Right atrium auricular region (tissue), 2 donors: ENCODE measurements at regions not wholly inside any gene's neighbourhood (a gene's known extent, or its start where the extent isn't known, plus 50 kb on each side); places are given as distances from the start of the nearest gene placed in this dataset.

ENCODE experiments used
- DNase-seq: peaks from one replicate; pipeline ENCODE4 v3.0.0-alpha.2; 2019; ENCODE audit warnings: low spot score
- H3K27ac ChIP-seq, 2 donors: fragments of 200-600 bp; sonication (generic); 1 replicate in 1 of 2; 2 replicates in 1 of 2; pipeline ENCODE4 v1.5.1; 2016 to 2019
- H3K27me3 ChIP-seq, 2 donors: fragments of 200-600 bp; sonication (generic); one replicate each; pipeline versions ENCODE4 v1.5.1 to v1.6.0; 2017 to 2019
- H3K36me3 ChIP-seq: fragments of 200-600 bp; sonication (generic); one replicate; pipeline ENCODE4 v1.5.1; 2016
- H3K4me1 ChIP-seq, 2 donors: fragments of 200-600 bp; sonication (generic); one replicate each; pipeline versions ENCODE4 v1.5.1 to v1.6.0; 2017 to 2019
- H3K4me3 ChIP-seq, 2 donors: fragments of 200-600 bp; sonication (generic); 1 replicate in 1 of 2; 2 replicates in 1 of 2; pipeline ENCODE4 v1.5.1; 2017 to 2019; ENCODE audit warnings: mild to moderate bottlenecking in 1 of 2, moderate library complexity in 1 of 2
- H3K9me3 ChIP-seq, 2 donors: fragments of 200-600 bp; sonication (generic); one replicate each; pipeline ENCODE4 v1.5.1; 2019
- TF ChIP-seq, protein P1 (sequence below), 2 donors: fragments of 200-600 bp; sonication (generic); IDR thresholded peaks; one replicate each; pipeline ENCODE4 v1.5.1; 2019; ENCODE audit warnings: antibody characterized with exemption in 2 of 2

DNA sequence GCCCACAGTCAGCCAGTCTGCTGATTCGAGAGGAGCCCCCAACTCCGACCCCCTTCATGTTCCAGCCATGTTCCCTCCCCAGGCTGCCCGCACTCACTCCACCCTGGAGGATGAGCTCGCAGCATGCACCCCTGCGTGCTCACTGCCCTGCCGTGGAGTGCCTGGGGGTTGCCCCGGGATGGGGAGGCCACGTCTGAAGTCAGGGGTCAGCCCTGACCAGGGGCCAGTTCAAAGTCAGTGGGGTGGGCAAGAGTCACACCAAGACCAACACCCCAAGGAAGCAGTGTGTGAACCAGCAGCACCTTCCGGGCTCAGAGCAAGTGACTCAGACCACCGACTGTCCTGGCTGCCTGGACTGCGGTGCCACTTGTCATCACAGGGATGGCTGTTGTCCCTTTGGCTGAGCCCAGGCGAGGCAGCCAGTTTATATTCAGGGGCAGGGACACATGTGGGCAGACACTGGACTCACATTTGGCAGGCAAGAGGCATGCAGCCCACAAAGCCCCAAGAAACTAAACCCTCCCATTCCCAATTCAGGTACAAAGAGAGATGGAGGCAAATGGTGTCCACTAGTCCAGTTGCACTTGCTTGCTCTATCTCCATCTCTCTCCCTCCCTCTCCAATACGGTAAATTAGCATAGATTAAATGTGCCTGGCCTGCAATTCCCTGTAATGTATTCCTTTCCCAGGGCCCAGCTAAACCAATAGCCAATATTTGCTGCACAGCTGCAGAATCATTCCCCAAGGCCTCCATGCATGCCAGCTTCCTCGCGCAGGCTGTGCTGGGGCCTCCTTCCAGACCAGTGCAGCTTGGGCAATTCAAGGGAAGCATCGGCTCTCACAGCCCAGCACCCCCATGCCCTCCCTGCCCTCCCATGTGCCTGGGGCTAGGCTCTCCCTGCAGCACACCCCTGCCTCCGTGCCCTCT, 135.7 kb upstream of the IQSEC1 start:
- Histone ChIP-seq H3K4me1 (peaks cover 0 to 5% of the 10 kb centered on the region in 2 donors), H3K27ac (no peak overlapping the region), H3K9me3 (no peaks in the 10 kb centered on the region), H3K36me3 (no peaks in the 10 kb centered on the region), H3K27me3 (no peaks in the 10 kb centered on the region), H3K4me3 (no peak overlapping the region)
- DNase-seq = no peak
- TF ChIP-seq, protein P1, sequence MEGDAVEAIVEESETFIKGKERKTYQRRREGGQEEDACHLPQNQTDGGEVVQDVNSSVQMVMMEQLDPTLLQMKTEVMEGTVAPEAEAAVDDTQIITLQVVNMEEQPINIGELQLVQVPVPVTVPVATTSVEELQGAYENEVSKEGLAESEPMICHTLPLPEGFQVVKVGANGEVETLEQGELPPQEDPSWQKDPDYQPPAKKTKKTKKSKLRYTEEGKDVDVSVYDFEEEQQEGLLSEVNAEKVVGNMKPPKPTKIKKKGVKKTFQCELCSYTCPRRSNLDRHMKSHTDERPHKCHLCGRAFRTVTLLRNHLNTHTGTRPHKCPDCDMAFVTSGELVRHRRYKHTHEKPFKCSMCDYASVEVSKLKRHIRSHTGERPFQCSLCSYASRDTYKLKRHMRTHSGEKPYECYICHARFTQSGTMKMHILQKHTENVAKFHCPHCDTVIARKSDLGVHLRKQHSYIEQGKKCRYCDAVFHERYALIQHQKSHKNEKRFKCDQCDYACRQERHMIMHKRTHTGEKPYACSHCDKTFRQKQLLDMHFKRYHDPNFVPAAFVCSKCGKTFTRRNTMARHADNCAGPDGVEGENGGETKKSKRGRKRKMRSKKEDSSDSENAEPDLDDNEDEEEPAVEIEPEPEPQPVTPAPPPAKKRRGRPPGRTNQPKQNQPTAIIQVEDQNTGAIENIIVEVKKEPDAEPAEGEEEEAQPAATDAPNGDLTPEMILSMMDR (IDR thresholded peaks at IDR 0.05) = no peak

- Histone ChIP-seq H3K27me3 (no peaks in the 10 kb centered on the region), H3K4me1 (peaks cover 0 to 5% of the 10 kb centered on the region in 2 donors), H3K4me3 (no peak overlapping the region), H3K9me3 (no peaks in the 10 kb centered on the region), H3K27ac (no peak overlapping the region), H3K36me3 (no peaks in the 10 kb centered on the region)
- DNase-seq = no peak
- TF ChIP-seq, protein P1 (IDR thresholded peaks at IDR 0.05) = no peak
These were observed 134.9 kb upstream of the IQSEC1 start for GRCh38 chr3:13207975-13208705.

GRCh38 chr3:13207578-13207922, 134.3 kb upstream of the IQSEC1 start:
- no peak for DNase-seq
- Histone ChIP-seq H3K4me3 (no peak overlapping the region), H3K27ac (no peak overlapping the region), H3K27me3 (no peaks in the 10 kb centered on the region), H3K9me3 (no peaks in the 10 kb centered on the region), H3K4me1 (peaks cover 0 to 5% of the 10 kb centered on the region in 2 donors), H3K36me3 (no peaks in the 10 kb centered on the region)
- TF ChIP-seq, protein P1 (IDR thresholded peaks at IDR 0.05) = no peak

DNA sequence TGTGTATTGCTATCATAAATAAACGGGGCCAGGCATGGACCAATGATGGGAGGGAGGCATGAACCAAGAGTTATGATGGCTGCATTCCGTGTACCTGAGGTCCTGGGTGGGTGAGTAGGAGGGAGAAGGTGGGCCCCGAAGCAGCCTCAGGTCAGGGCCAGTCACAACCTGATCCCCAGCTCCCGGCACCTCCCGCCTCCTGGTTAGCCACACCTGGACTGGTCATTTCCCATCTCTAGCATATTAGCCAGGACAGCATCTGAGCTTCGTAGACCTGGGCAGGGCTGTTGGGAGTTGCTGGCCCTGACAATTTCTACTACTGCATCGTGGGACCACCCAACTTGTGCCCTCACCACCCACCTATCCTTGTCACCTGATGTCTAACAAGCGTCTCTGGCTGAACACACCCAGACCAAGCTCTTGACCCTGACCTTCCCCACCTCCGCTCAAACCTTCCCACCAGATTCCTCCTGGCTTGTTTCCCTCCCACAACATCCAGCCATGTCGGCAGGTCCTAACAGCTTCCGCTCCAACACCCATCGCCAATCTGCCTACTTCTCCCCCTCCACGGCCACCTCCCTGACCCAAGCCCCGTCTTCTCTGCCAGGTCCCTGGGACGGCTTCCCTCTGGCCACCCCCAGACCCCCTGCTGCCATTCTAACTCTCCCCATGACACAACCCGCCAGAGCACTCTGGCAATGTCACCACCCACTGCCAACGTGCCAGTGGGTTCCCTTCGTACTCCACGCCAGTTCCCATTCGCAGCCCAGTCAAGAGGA, 133.8 kb upstream of the IQSEC1 start:
- Histone ChIP-seq H3K4me3 (no peak overlapping the region), H3K36me3 (no peaks in the 10 kb centered on the region), H3K27me3 (no peaks in the 10 kb centered on the region), H3K27ac (no peak overlapping the region), H3K9me3 (no peaks in the 10 kb centered on the region), H3K4me1 (peaks cover 0 to 5% of the 10 kb centered on the region in 2 donors)
- DNase-seq = no peak
- TF ChIP-seq, protein P1 (IDR thresholded peaks at IDR 0.05) = no peak

DNA sequence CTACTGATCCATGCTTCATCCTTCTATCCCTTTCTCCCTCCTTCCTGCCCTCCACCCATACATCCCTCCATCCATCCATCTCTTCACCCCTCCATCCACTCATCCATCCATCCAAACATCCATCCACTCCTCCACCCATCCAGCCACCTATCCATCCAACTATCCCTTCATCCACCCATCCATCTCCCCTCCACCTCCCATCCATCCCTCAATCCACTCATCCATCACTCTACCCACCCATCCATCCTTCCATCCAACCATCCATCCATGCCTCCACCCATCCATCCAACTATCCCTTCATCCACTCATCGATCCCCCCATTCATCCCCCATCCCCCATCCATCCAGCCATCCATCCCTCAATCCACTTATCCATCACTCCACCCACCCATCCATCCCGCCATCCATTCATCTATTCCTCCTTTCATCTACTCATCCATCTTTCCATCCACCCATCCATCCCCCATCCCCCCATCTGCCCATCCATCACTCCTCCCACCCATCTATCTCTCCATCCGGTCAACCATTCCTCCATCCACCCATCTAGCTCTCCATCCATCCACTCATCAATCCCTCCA, 132.4 kb upstream of the IQSEC1 start:
- H3K4me3 ChIP-seq = no peak overlapping the region
- TF ChIP-seq, protein P1 (IDR thresholded peaks at IDR 0.05) = no peak

More for the DNA sequence above, 132.4 kb upstream of the IQSEC1 start:
- no peak for DNase-seq
- H3K27me3 ChIP-seq = no peaks in the 10 kb centered on the region
- H3K27ac ChIP-seq = no peak overlapping the region
- H3K9me3 ChIP-seq = no peaks in the 10 kb centered on the region
- peaks cover 0 to 5% of the 10 kb centered on the region in 2 donors for H3K4me1 ChIP-seq
- H3K36me3 ChIP-seq = no peaks in the 10 kb centered on the region
